ENCODE measurements at regions not wholly inside any gene's neighbourhood (a gene's known extent, or its start where the extent isn't known, plus 50 kb on each side); places are given as distances from the start of the nearest gene placed in this dataset.

GRCh38 chr21:27261676-27262075, 294.8 kb upstream of the ADAMTS5 start:
- TF ChIP-seq CTCF (IDR thresholded peaks at IDR 0.05; ENCODE audit: low read depth, low read length, missing control alignments): no peak
- in situ Hi-C loops (cut with HindIII; ENCODE audit: low sequenced_read_pairs): no loop called here
- H3K4me3 ChIP-seq (ENCODE audit: low read depth, low read length): no peak overlapping the region

GRCh38 chr21:27260728-27261127, 293.8 kb upstream of the ADAMTS5 start:
- DNase-seq (ENCODE audit: low read depth): no peak
- TF ChIP-seq CTCF (IDR thresholded peaks at IDR 0.05; ENCODE audit: low read depth, low read length, missing control alignments): no peak
- H3K4me3 ChIP-seq (ENCODE audit: low read depth, low read length): no peak overlapping the region
- in situ Hi-C loops (cut with HindIII; ENCODE audit: low sequenced_read_pairs): no loop called here

More at GRCh38 chr21:27261676-27262075, 294.8 kb upstream of the ADAMTS5 start:
- no peak for DNase-seq (ENCODE audit: low read depth)

GRCh38 chr21:27258742-27259448, 292.0 kb upstream of the ADAMTS5 start:
- in situ Hi-C loops (cut with HindIII; ENCODE audit: low sequenced_read_pairs): no loop called here
- no peak for TF ChIP-seq CTCF (IDR thresholded peaks at IDR 0.05; ENCODE audit: low read depth, low read length, missing control alignments)
- no peak overlapping the region for H3K4me3 ChIP-seq (ENCODE audit: low read depth, low read length)
- no peak for DNase-seq (ENCODE audit: low read depth)

GRCh38 chr21:27257908-27258556, 291.1 kb upstream of the ADAMTS5 start:
- H3K4me3 ChIP-seq (ENCODE audit: low read depth, low read length): no peak overlapping the region
- no peak for TF ChIP-seq CTCF (IDR thresholded peaks at IDR 0.05; ENCODE audit: low read depth, low read length, missing control alignments)
- in situ Hi-C loops (cut with HindIII; ENCODE audit: low sequenced_read_pairs): no loop called here
- DNase-seq (ENCODE audit: low read depth): no peak

GRCh38 chr21:27257226-27257625, 290.3 kb upstream of the ADAMTS5 start:
- in situ Hi-C loops (cut with HindIII; ENCODE audit: low sequenced_read_pairs): no loop called here
- no peak overlapping the region for H3K4me3 ChIP-seq (ENCODE audit: low read depth, low read length)
- no peak for DNase-seq (ENCODE audit: low read depth)
- TF ChIP-seq CTCF (IDR thresholded peaks at IDR 0.05; ENCODE audit: low read depth, low read length, missing control alignments): no peak

GRCh38 chr21:27251752-27252151, 284.9 kb upstream of the ADAMTS5 start:
- no peak overlapping the region for H3K4me3 ChIP-seq (ENCODE audit: low read depth, low read length)
- TF ChIP-seq CTCF (IDR thresholded peaks at IDR 0.05; ENCODE audit: low read depth, low read length, missing control alignments): no peak
- in situ Hi-C loops (cut with HindIII; ENCODE audit: low sequenced_read_pairs): no loop called here
- no peak for DNase-seq (ENCODE audit: low read depth)

Data from astrocyte of the cerebellum (primary cell).